Thyroid gland (tissue), 4 donors: ENCODE measurements at regions not wholly inside any gene's neighbourhood (a gene's known extent, or its start where the extent isn't known, plus 50 kb on each side); places are given as distances from the start of the nearest gene placed in this dataset.

Experiments used
- POLR2A ChIP-seq, 2 donors: fragments of 450-650 bp; IDR thresholded peaks; one replicate each; pipeline ENCODE4 v1.6.1; 2017; ENCODE audit warnings: antibody characterized with exemption in 2 of 2, mild to moderate bottlenecking in 2 of 2, moderate library complexity in 1 of 2
- TF ChIP-seq, protein P1 (sequence below), 6 experiments: fragments of 200-600 bp in 3 of 6; fragments of 450-650 bp in 3 of 6; sonication (generic) in 3 of 6; IDR thresholded peaks; one replicate each; pipeline ENCODE4 v1.5.1; 2016 to 2019; ENCODE audit warnings: antibody characterized with exemption in 6 of 6, mild to moderate bottlenecking in 2 of 6, inconsistent platforms in 1 of 6, moderate library complexity in 1 of 6

DNA sequence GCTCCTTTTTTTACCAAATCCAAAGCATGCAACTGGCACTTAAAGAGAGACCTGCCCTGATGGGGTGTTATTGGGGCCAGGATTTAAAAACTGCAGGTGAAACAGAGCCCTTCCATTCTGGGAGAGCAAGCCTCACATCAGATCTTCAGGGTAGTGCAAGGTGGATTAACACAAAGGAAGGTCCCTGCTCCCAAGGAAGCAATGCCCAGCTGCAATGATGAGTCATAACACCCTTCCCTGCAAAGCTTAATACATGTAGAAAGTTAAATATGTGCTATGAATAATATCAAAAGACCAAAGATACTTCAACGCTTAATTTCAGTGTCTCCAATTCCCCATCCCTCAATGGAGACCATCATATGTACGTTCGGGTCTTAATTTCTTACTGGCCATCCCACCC lies 508.0 kb downstream of the OMA1 start:
- TF ChIP-seq, protein P1, sequence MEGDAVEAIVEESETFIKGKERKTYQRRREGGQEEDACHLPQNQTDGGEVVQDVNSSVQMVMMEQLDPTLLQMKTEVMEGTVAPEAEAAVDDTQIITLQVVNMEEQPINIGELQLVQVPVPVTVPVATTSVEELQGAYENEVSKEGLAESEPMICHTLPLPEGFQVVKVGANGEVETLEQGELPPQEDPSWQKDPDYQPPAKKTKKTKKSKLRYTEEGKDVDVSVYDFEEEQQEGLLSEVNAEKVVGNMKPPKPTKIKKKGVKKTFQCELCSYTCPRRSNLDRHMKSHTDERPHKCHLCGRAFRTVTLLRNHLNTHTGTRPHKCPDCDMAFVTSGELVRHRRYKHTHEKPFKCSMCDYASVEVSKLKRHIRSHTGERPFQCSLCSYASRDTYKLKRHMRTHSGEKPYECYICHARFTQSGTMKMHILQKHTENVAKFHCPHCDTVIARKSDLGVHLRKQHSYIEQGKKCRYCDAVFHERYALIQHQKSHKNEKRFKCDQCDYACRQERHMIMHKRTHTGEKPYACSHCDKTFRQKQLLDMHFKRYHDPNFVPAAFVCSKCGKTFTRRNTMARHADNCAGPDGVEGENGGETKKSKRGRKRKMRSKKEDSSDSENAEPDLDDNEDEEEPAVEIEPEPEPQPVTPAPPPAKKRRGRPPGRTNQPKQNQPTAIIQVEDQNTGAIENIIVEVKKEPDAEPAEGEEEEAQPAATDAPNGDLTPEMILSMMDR (IDR thresholded peaks at IDR 0.05): no peak
- TF ChIP-seq POLR2A (IDR thresholded peaks at IDR 0.05): no peak
